H9 (cell line): ENCODE measurements at regions not wholly inside any gene's neighbourhood (a gene's known extent, or its start where the extent isn't known, plus 50 kb on each side); places are given as distances from the start of the nearest gene placed in this dataset.

Source experiments
- DNase-seq: peaks from one replicate; pipeline ENCODE4 v3.0.0-alpha.2; 2017
- H2AFZ ChIP-seq: one replicate; pipeline ENCODE4 v1.6.1; 2013; ENCODE audit warnings: mild to moderate bottlenecking, low read length, control low read depth, moderate library complexity
- H2AK5ac ChIP-seq: 2 replicates; pipeline ENCODE4 v1.6.1; 2013; ENCODE audit warnings: low read length, control low read depth, mixed read lengths; ENCODE audit not compliant: insufficient read length
- H2BK120ac ChIP-seq: one replicate; pipeline ENCODE4 v1.6.1; 2013; ENCODE audit warnings: low read depth, mild to moderate bottlenecking, low read length, control low read depth, inconsistent platforms; ENCODE audit not compliant: poor library complexity, severe bottlenecking
- H2BK12ac ChIP-seq: 2 replicates; pipeline ENCODE4 v1.6.1; 2013; ENCODE audit warnings: low read length, control low read depth, mixed read lengths, low read depth; ENCODE audit not compliant: insufficient read length
- H2BK15ac ChIP-seq: 2 replicates; pipeline ENCODE4 v1.6.1; 2013; ENCODE audit warnings: low read depth, low read length, control low read depth
- H2BK20ac ChIP-seq: one replicate; pipeline ENCODE4 v1.6.1; 2013; ENCODE audit warnings: low read depth, mild to moderate bottlenecking, low read length, control low read depth, inconsistent platforms; ENCODE audit not compliant: poor library complexity, severe bottlenecking
- H2BK5ac ChIP-seq: 2 replicates; pipeline ENCODE4 v1.6.1; 2013; ENCODE audit warnings: low read length, control low read depth, mixed read lengths; ENCODE audit not compliant: insufficient read length
- H3K14ac ChIP-seq: 2 replicates; pipeline ENCODE4 v1.6.1; 2013; ENCODE audit warnings: low read length, control low read depth; ENCODE audit not compliant: insufficient read depth
- H3K18ac ChIP-seq: 2 replicates; pipeline ENCODE4 v1.6.1; 2013; ENCODE audit warnings: low read depth, mild to moderate bottlenecking, mixed read lengths, low read length, control low read depth; ENCODE audit not compliant: insufficient read length
- H3K23ac ChIP-seq: 2 replicates; pipeline ENCODE4 v1.6.1; 2013; ENCODE audit warnings: low read length, control low read depth, mixed read lengths, low read depth; ENCODE audit not compliant: insufficient read length
- H3K23me2 ChIP-seq: 2 replicates; pipeline ENCODE4 v1.6.1; 2013; ENCODE audit warnings: low read depth, mild to moderate bottlenecking, mixed read lengths, low read length, control low read depth; ENCODE audit not compliant: insufficient read length, poor library complexity, severe bottlenecking
- H3K27ac ChIP-seq: 2 replicates; pipeline ENCODE4 v1.5.1; 2013; ENCODE audit warnings: low read length, control low read depth, mixed read lengths, low read depth; ENCODE audit not compliant: insufficient read length
- H3K27me3 ChIP-seq: 2 replicates; pipeline ENCODE4 v1.6.1; 2013; ENCODE audit warnings: low read length, control low read depth, inconsistent platforms; ENCODE audit not compliant: insufficient read depth
- H3K4ac ChIP-seq: 2 replicates; pipeline ENCODE4 v1.6.1; 2013; ENCODE audit warnings: low read depth, mild to moderate bottlenecking, control low read depth, inconsistent platforms, low read length, moderate library complexity
- H3K4me1 ChIP-seq: 2 replicates; pipeline ENCODE4 v1.6.1; 2013; ENCODE audit warnings: low read length, control low read depth, inconsistent platforms; ENCODE audit not compliant: insufficient read depth
- H3K4me2 ChIP-seq: 2 replicates; pipeline ENCODE4 v1.6.1; 2013; ENCODE audit warnings: low read length, control low read depth, mixed read lengths; ENCODE audit not compliant: insufficient read length, insufficient read depth
- H3K56ac ChIP-seq: 2 replicates; pipeline ENCODE4 v1.6.1; 2013; ENCODE audit warnings: low read depth, mild to moderate bottlenecking, mixed read lengths, low read length, control low read depth; ENCODE audit not compliant: insufficient read length
- H3K79me1 ChIP-seq: 2 replicates; pipeline ENCODE4 v1.6.1; 2013; ENCODE audit warnings: low read depth, mild to moderate bottlenecking, moderate library complexity, low read length, control low read depth, inconsistent platforms; ENCODE audit not compliant: insufficient read depth, poor library complexity, severe bottlenecking
- H3K79me2 ChIP-seq: 2 replicates; pipeline ENCODE4 v1.6.1; 2013; ENCODE audit warnings: low read length, control low read depth, inconsistent platforms; ENCODE audit not compliant: insufficient read depth
- H3K9ac ChIP-seq: 2 replicates; pipeline ENCODE4 v1.6.1; 2013; ENCODE audit warnings: low read length, control low read depth, mixed read lengths; ENCODE audit not compliant: insufficient read length; ENCODE audit errors: extremely low read depth
- H3K9me3 ChIP-seq: one replicate; pipeline ENCODE4 v1.6.1; 2013; ENCODE audit warnings: low read depth, low read length, inconsistent platforms; ENCODE audit not compliant: control insufficient read depth
- H3T11ph ChIP-seq: one replicate; pipeline ENCODE4 v1.6.1; 2013; ENCODE audit warnings: mild to moderate bottlenecking, low read length, control low read depth, inconsistent platforms
- H4K20me1 ChIP-seq: one replicate; pipeline ENCODE4 v1.6.1; 2013; ENCODE audit not compliant: control insufficient read depth, insufficient read length, insufficient read depth
- H4K5ac ChIP-seq: 2 replicates; pipeline ENCODE4 v1.6.1; 2013; ENCODE audit warnings: low read depth, mild to moderate bottlenecking, mixed read lengths, low read length, control low read depth; ENCODE audit not compliant: insufficient read length
- H4K8ac ChIP-seq: replicated peaks from 2 replicates; pipeline ENCODE4 v1.6.1; 2013; ENCODE audit warnings: low read length, control low read depth, mixed read lengths, low read depth; ENCODE audit not compliant: insufficient read length
- H4K91ac ChIP-seq: 2 replicates; pipeline ENCODE4 v1.6.1; 2013; ENCODE audit warnings: low read depth, mild to moderate bottlenecking, moderate library complexity, mixed read lengths, low read length, control low read depth; ENCODE audit not compliant: insufficient read length
- H3K27ac Mint-ChIP-seq, 3 experiments: 2 replicates in 2 of 3; 3 replicates in 1 of 3; pipeline ENCODE4 v1.8.0; 2020 to 2021; ENCODE audit warnings: mixed read lengths in 3 of 3, mild to moderate bottlenecking in 1 of 3, moderate library complexity in 1 of 3
- H3K27me3 Mint-ChIP-seq: 2 replicates; pipeline ENCODE4 v1.8.0; 2021; ENCODE audit warnings: low read depth, mild to moderate bottlenecking, moderate library complexity, mixed read lengths
- H3K36me3 Mint-ChIP-seq, 3 experiments: 2 replicates in 2 of 3; 3 replicates in 1 of 3; pipeline ENCODE4 v1.8.0; 2020 to 2021; ENCODE audit warnings: low read depth in 3 of 3, mixed read lengths in 3 of 3; ENCODE audit not compliant: insufficient read depth in 1 of 3
- H3K4me1 Mint-ChIP-seq, 2 experiments: 2 replicates each; pipeline ENCODE4 v1.8.0; 2020; ENCODE audit warnings: mixed read lengths in 2 of 2
- H3K4me3 Mint-ChIP-seq, 2 experiments: 2 replicates in 1 of 2; 3 replicates in 1 of 2; pipeline ENCODE4 v1.8.0; 2020 to 2021; ENCODE audit warnings: mild to moderate bottlenecking in 2 of 2, mixed read lengths in 2 of 2, moderate library complexity in 1 of 2
- H3K9me3 Mint-ChIP-seq, 2 experiments: 2 replicates in 1 of 2; 3 replicates in 1 of 2; pipeline ENCODE4 v1.8.0; 2020; ENCODE audit warnings: mild to moderate bottlenecking in 2 of 2, mixed read lengths in 2 of 2, moderate library complexity in 1 of 2
- CTCF ChIP-seq: fragments of 200-600 bp; sonication (generic); conservative IDR thresholded peaks from 3 replicates; pipeline ENCODE4 v1.8.0; 2021; ENCODE audit warnings: antibody characterized with exemption, mild to moderate bottlenecking
- WGBS: extraction: QIAGEN DNeasy Blood & Tissue Kit; methylation state at CpG from one replicate; pipeline ENCODE4 v1.1.7; 2013; ENCODE audit warnings: missing lambda C conversion rate, low lambda C conversion rate, mixed read lengths; ENCODE audit not compliant: insufficient read length; ENCODE audit errors: extremely low coverage; 5-methylcytosine and 5-hydroxymethylcytosine counted together

GRCh38 chr2:217070043-217070430 lies 210.2 kb upstream of the TNP1 start:
- Histone ChIP-seq H4K20me1 (no peaks in the 10 kb centered on the region), H2BK20ac (no peak overlapping the region), H3K4me2 (no peak overlapping the region), H3K23me2 (no peaks in the 10 kb centered on the region), H3K9me3 (no peaks in the 10 kb centered on the region), H4K8ac (no peak overlapping the region), H2BK15ac (no peak overlapping the region), H3K9ac (no peak overlapping the region), H2BK12ac (no peak overlapping the region), H2AFZ (no peak overlapping the region), H3K18ac (no peak overlapping the region), H2BK120ac (no peak overlapping the region), H4K5ac (no peak overlapping the region), H3K79me1 (no peaks in the 10 kb centered on the region), H3K14ac (no peak overlapping the region), H3K4me1 (no peaks in the 10 kb centered on the region), H3K4ac (no peak overlapping the region), H2BK5ac (no peak overlapping the region), H3K56ac (no peak overlapping the region), H3K79me2 (no peaks in the 10 kb centered on the region), H3K23ac (no peak overlapping the region), H3K27ac (no peak overlapping the region), H3T11ph (no peak overlapping the region), H4K91ac (no peak overlapping the region), H3K27me3 (no peaks in the 10 kb centered on the region), H2AK5ac (no peak overlapping the region)
- no peak for DNase-seq
- Mint-ChIP-seq H3K4me1 (no peaks in the 10 kb centered on the region), H3K9me3 (peaks cover 3 to 5% of the 10 kb centered on the region in 2 experiments; a peak in 3 of 5 replicates), H3K36me3 (no peaks in the 10 kb centered on the region), H3K4me3 (no peak overlapping the region), H3K27me3 (no peaks in the 10 kb centered on the region; the same call in 1 of the 2 replicates), H3K27ac (no peak overlapping the region)
- WGBS, result no CpG with 5 or more reads among the region's 9 CpGs
- TF ChIP-seq CTCF, result no peak
